Activated naive CD8-positive, alpha-beta T cell treated with anti-CD3 and anti-CD28 coated beads, Interleukin-2, amount 50 U/mL, for 24 hours (primary cell): ENCODE measurements at regions not wholly inside any gene's neighbourhood (a gene's known extent, or its start where the extent isn't known, plus 50 kb on each side); places are given as distances from the start of the nearest gene placed in this dataset.
A peak's percentile ranks its signal among the peaks of the same experiment; 100 is the strongest.

ENCODE experiments used
- ATAC-seq: fragments of 150-1000 bp; cut with Tn5 transposase; one replicate; pipeline ENCODE4 v1.10.0; 2021
- DNase-seq: peaks from one replicate; pipeline ENCODE4 v3.0.0; 2021
- H3K27ac Mint-ChIP-seq: one replicate; pipeline ENCODE4 v1.8.0; 2021; ENCODE audit warnings: mild to moderate bottlenecking, mixed read lengths
- H3K27me3 Mint-ChIP-seq: one replicate; pipeline ENCODE4 v1.8.0; 2021; ENCODE audit warnings: mixed read lengths
- H3K36me3 Mint-ChIP-seq: one replicate; pipeline ENCODE4 v1.8.0; 2021; ENCODE audit warnings: low read depth, mixed read lengths
- H3K4me1 Mint-ChIP-seq: one replicate; pipeline ENCODE4 v1.8.0; 2021; ENCODE audit warnings: mixed read lengths
- H3K4me3 Mint-ChIP-seq: one replicate; pipeline ENCODE4 v1.8.0; 2021; ENCODE audit warnings: mild to moderate bottlenecking, moderate library complexity, mixed read lengths
- H3K9me3 Mint-ChIP-seq: one replicate; pipeline ENCODE4 v1.8.0; 2021; ENCODE audit warnings: mixed read lengths

DNA sequence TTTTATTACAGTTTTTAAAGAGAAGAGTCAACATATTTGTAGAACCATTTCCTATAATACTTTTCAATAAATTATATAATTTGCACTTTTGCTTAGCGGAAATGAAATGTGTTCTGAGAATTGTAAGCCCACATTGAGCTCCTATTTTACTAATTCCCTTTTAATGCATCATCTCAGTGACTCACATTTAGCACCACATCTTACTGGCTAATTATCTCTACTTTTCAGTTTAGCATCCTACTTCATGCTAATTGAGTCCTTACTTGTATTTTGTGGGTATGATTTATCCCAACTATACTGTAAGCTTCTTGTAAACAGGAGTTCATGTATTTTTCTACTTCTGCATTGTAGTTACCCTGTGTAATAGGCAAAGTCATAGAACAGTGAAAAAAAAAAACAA, 67.5 kb downstream of the TMX1 start:
- Mint-ChIP-seq H3K27me3 (peaks cover 4% of the 10 kb centered on the region), H3K36me3 (no peaks in the 10 kb centered on the region), H3K4me3 (no peak overlapping the region), H3K27ac (no peak overlapping the region), H3K9me3 (peaks cover 7% of the 10 kb centered on the region), H3K4me1 (peaks cover 24% of the 10 kb centered on the region)
- no peak for ATAC-seq
- no peak for DNase-seq

GRCh38 chr14:51308866-51309265, 68.8 kb downstream of the TMX1 start:
- Mint-ChIP-seq H3K4me1 (peaks cover 24% of the 10 kb centered on the region), H3K9me3 (peaks cover 7% of the 10 kb centered on the region), H3K4me3 (no peak overlapping the region), H3K36me3 (no peaks in the 10 kb centered on the region), H3K27me3 (peaks cover 4% of the 10 kb centered on the region), H3K27ac (no peak overlapping the region)
- DNase-seq (no peak), ATAC-seq (no peak)

- Mint-ChIP-seq H3K36me3 (no peaks in the 10 kb centered on the region), H3K4me1 (peaks cover 8% of the 10 kb centered on the region), H3K9me3 (peaks cover 7% of the 10 kb centered on the region), H3K4me3 (no peak overlapping the region), H3K27ac (no peak overlapping the region), H3K27me3 (peaks cover 4% of the 10 kb centered on the region)
- no peak for DNase-seq
- no peak for ATAC-seq
These were observed 70.5 kb downstream of the TMX1 start for GRCh38 chr14:51310505-51310944.

GRCh38 chr14:51314321-51315015, 74.4 kb downstream of the TMX1 start:
- no peaks in the 10 kb centered on the region for H3K4me1 Mint-ChIP-seq
- H3K9me3 Mint-ChIP-seq = no peaks in the 10 kb centered on the region
- DNase-seq (no peak), ATAC-seq (no peak)
- H3K36me3 Mint-ChIP-seq = no peaks in the 10 kb centered on the region
- H3K27me3 Mint-ChIP-seq = peaks cover 6% of the 10 kb centered on the region
- no peak overlapping the region for H3K27ac Mint-ChIP-seq
- H3K4me3 Mint-ChIP-seq = no peak overlapping the region

GRCh38 chr14:51317373-51317772, 77.3 kb downstream of the TMX1 start:
- Mint-ChIP-seq H3K4me1 (no peaks in the 10 kb centered on the region), H3K4me3 (no peak overlapping the region), H3K9me3 (no peaks in the 10 kb centered on the region), H3K36me3 (no peaks in the 10 kb centered on the region), H3K27ac (no peak overlapping the region), H3K27me3 (peaks cover 2% of the 10 kb centered on the region)
- no peak for DNase-seq
- no peak for ATAC-seq

DNA sequence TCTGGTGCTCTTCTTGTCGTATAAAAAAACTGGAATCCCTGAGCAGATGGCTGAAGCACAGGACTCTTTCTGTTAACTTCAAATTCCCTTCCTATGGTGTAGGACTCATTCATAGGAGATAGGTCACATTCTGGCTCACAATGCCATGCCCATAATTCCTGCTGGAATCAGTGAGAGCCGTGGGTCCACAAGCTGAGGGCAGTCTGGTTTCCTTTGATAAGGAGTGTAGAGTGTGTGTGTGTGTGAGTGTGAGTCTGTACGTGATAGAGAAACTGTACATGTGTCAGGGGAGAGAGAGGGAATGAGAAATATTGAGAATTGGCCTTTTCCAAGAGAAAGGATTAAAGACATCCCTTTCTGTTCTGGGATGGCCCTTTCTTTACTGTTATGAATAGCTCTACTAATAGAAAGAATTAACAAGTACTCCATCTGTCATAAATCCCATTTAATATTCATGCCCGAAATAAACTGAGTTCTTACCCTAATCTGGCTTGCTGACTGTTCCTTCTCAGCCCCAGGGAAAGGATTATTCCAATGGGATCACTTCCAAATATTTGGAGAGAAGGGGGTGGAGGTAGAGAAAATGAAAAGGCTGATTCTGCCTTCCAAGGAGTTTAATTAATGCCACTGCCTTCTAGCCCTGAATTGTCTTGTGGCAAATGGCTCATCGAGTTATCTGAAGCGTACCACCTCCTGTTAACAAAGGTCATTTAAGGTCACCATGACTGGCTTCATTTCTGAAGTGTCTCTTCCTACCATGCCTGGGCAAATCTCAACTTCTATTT, 79.0 kb downstream of the TMX1 start:
- Mint-ChIP-seq H3K27me3 (peaks cover 2% of the 10 kb centered on the region), H3K36me3 (no peaks in the 10 kb centered on the region), H3K4me3 (no peak overlapping the region), H3K4me1 (peaks cover 8% of the 10 kb centered on the region), H3K9me3 (no peaks in the 10 kb centered on the region), H3K27ac (no peak overlapping the region)
- DNase-seq (no peak), ATAC-seq (no peak)

- DNase-seq (no peak), ATAC-seq (no peak)
- Mint-ChIP-seq H3K27me3 (peaks cover 12% of the 10 kb centered on the region), H3K4me3 (no peak overlapping the region), H3K27ac (no peak overlapping the region), H3K4me1 (peaks cover 13% of the 10 kb centered on the region), H3K36me3 (no peaks in the 10 kb centered on the region), H3K9me3 (no peaks in the 10 kb centered on the region)
These were observed 81.0 kb downstream of the TMX1 start for GRCh38 chr14:51321036-51321435.

DNA sequence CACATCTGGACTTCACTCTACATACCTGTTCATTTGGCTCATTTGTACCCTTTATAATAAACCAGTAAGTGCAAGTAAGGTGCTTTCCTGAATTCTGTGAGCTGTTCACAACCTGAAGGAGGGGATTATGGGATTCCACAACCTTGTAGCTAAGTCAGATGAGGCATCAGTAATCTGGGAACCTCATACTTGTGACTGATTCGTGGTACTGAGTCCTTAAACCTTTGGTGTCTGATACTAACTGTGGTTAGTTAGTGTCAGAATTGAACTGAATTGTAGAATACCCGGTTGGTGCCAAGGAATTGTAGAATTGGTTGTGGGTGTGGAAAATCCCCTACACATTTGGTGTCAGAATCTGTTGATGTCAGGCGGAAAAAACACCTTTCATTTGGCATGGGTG, 83.4 kb downstream of the TMX1 start:
- peak overlapping the region; percentile 36 for H3K27ac Mint-ChIP-seq
- peaks cover 21% of the 10 kb centered on the region for H3K27me3 Mint-ChIP-seq
- H3K36me3 Mint-ChIP-seq = no peaks in the 10 kb centered on the region
- ATAC-seq (peak; percentile 71), DNase-seq (no peak)
- no peak overlapping the region for H3K4me3 Mint-ChIP-seq
- H3K9me3 Mint-ChIP-seq = no peaks in the 10 kb centered on the region
- H3K4me1 Mint-ChIP-seq = peaks cover 30% of the 10 kb centered on the region

GRCh38 chr14:51327376-51327775, 87.3 kb downstream of the TMX1 start:
- Mint-ChIP-seq H3K4me3 (no peak overlapping the region), H3K27ac (no peak overlapping the region)
- no peak for ATAC-seq

DNA sequence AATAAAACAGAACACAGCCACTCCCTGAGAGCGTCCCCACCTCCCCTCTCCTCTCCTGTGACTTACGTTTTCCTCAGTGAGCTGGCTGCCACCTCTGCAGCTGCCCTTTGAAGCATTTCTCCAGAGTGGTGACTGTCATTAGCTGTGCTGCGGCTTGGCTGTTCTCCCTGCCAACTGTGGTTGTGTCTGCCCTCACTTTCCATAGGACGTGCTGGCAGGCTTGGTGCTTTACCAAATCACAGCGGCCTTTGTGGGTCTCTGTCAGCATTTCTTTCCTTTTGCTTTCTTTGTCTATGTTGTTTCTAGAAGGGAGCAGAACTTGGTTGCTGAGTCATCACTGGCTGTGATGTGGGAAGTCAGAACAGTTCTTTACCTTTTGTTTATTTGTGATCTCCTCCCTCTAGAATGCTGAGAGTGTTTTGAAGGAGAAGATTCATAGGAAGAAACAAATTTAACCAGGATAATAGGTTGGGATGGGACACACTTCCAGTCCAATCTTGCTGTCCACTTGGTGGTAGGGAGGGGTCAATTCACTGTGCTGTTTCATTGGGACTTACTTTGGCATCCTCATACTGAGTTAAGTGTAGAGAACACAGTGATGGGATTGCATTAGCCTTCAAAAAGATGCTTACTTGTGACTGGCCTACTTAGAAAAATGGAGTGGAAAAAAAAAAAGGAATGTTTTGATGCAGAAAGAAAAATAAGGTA, 88.2 kb downstream of the TMX1 start:
- H3K4me3 Mint-ChIP-seq = peak overlapping the region; percentile 51
- peak overlapping the region; percentile 68 for H3K27ac Mint-ChIP-seq
- H3K4me1 Mint-ChIP-seq = peaks cover 45% of the 10 kb centered on the region
- H3K36me3 Mint-ChIP-seq = no peaks in the 10 kb centered on the region
- ATAC-seq (peak; percentile 85), DNase-seq (peak; percentile 59)
- no peaks in the 10 kb centered on the region for H3K9me3 Mint-ChIP-seq
- peaks cover 32% of the 10 kb centered on the region for H3K27me3 Mint-ChIP-seq

More at GRCh38 chr14:51327376-51327775, 87.3 kb downstream of the TMX1 start:
- H3K27me3 Mint-ChIP-seq = peaks cover 30% of the 10 kb centered on the region
- H3K36me3 Mint-ChIP-seq = no peaks in the 10 kb centered on the region
- H3K9me3 Mint-ChIP-seq = no peaks in the 10 kb centered on the region
- no peak for DNase-seq
- H3K4me1 Mint-ChIP-seq = peaks cover 44% of the 10 kb centered on the region

DNA sequence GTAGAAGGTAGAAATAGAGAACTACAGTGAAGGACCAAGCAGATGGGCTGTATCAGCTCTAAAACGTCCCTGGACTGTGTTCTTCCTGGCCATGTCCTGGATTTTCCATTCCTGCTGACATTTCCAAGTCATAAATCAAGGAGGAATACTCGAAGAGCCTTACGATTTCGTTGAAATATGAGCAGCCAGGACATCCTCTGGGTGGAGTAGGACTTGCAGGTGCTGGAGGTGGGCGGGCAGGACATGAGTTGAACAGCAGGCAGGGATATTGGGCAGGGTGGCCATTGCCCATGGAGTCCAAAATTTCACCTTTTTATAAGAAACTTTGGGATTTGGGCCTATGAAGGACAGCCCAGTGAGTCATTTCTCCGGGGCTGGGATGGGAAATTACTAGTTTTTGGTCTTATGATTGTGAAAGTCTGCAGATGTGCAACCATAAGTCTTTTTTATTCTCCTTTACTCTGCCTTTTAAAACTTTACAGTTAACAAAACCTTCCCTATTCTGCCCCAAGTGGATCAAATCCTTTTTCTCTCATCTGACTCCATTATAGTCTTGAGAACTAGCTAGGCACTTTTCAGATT, 88.8 kb downstream of the TMX1 start:
- H3K27me3 Mint-ChIP-seq = peaks cover 34% of the 10 kb centered on the region
- H3K36me3 Mint-ChIP-seq = no peaks in the 10 kb centered on the region
- ATAC-seq (no peak), DNase-seq (no peak)
- peaks cover 40% of the 10 kb centered on the region for H3K4me1 Mint-ChIP-seq
- H3K9me3 Mint-ChIP-seq = no peaks in the 10 kb centered on the region
- H3K4me3 Mint-ChIP-seq = no peak overlapping the region
- H3K27ac Mint-ChIP-seq = no peak overlapping the region

- ATAC-seq (peak; percentile 55), DNase-seq (no peak)
- no peaks in the 10 kb centered on the region for H3K9me3 Mint-ChIP-seq
- H3K27me3 Mint-ChIP-seq = peaks cover 23% of the 10 kb centered on the region
- H3K4me1 Mint-ChIP-seq = peaks cover 33% of the 10 kb centered on the region
- peak overlapping the region; percentile 49 for H3K27ac Mint-ChIP-seq
- H3K36me3 Mint-ChIP-seq = no peaks in the 10 kb centered on the region
- H3K4me3 Mint-ChIP-seq = no peak overlapping the region
These were observed 91.7 kb downstream of the TMX1 start for GRCh38 chr14:51331486-51332367.

- no peaks in the 10 kb centered on the region for H3K9me3 Mint-ChIP-seq
- no peak overlapping the region for H3K4me3 Mint-ChIP-seq
- H3K36me3 Mint-ChIP-seq = no peaks in the 10 kb centered on the region
- no peak overlapping the region for H3K27ac Mint-ChIP-seq
- no peak for DNase-seq
- ATAC-seq = no peak
- peaks cover 19% of the 10 kb centered on the region for H3K4me1 Mint-ChIP-seq
- H3K27me3 Mint-ChIP-seq = peaks cover 16% of the 10 kb centered on the region
These were observed 93.3 kb downstream of the TMX1 start for GRCh38 chr14:51333299-51333698.
